Lower lobe of right lung (tissue), 2 donors: ENCODE measurements at regions not wholly inside any gene's neighbourhood (a gene's known extent, or its start where the extent isn't known, plus 50 kb on each side); places are given as distances from the start of the nearest gene placed in this dataset.
"Not testable (repeated sequence)": the region's sequence is repeated elsewhere in the genome, so short reads cannot be mapped to it uniquely, and the experiment has no call there.

Experiments used
- ATAC-seq, 2 donors: fragments of 200-7000 bp; cut with Tn5 transposase; one replicate each; pipeline ENCODE4 v1.9.1; 2020 to 2022; ENCODE audit warnings: mild to moderate bottlenecking in 2 of 2, moderate library complexity in 2 of 2
- DNase-seq: peaks from one replicate; pipeline ENCODE4 v3.0.0-alpha.2; 2020
- H3K27ac ChIP-seq: fragments of 200-600 bp; one replicate; pipeline ENCODE4 v1.8.0; 2022
- H3K27me3 ChIP-seq: fragments of 200-600 bp; one replicate; pipeline ENCODE4 v1.8.0; 2022; ENCODE audit warnings: low read depth
- H3K36me3 ChIP-seq: fragments of 200-600 bp; one replicate; pipeline ENCODE4 v1.8.0; 2022; ENCODE audit warnings: mild to moderate bottlenecking
- H3K4me1 ChIP-seq: fragments of 200-600 bp; one replicate; pipeline ENCODE4 v1.8.0; 2022
- H3K4me3 ChIP-seq: fragments of 200-600 bp; one replicate; pipeline ENCODE4 v1.8.0; 2022; ENCODE audit warnings: mild to moderate bottlenecking
- H3K9me3 ChIP-seq: fragments of 200-600 bp; one replicate; pipeline ENCODE4 v1.8.0; 2022
- intact Hi-C: fragments of 100-400 bp; cut with DNase I; formaldehyde crosslinking; loops from one replicate; pipeline ENCODE4 v1.11.0; 2022
- TF ChIP-seq, protein P1 (sequence below): fragments of 200-600 bp; IDR thresholded peaks from one replicate; pipeline ENCODE4 v1.8.0; 2022; ENCODE audit warnings: antibody characterized with exemption, mild to moderate bottlenecking
- donor health status: DM: no; HTN: yes; CAD: no; lungs with severe emphysema.

DNA sequence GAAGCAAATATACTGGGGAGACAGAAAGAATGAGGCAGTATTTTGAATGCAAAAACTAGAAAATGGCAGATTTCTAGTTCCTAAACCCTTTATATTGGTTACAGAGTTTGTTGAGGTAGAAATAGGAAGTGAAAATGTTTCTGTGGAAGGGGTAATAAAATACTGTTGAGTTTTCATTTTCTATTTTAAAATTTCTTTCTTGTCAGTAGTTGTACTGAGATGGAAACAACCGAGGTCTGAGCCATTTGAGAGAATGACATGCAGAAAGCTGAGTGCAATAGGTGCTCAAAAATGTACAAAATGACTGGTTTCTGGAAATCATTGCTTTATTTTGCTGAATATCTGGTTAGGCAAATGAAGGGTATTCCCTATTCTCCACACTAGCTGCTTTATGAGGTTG, 361.4 kb downstream of the CHL1 start:
- TF ChIP-seq, protein P1, sequence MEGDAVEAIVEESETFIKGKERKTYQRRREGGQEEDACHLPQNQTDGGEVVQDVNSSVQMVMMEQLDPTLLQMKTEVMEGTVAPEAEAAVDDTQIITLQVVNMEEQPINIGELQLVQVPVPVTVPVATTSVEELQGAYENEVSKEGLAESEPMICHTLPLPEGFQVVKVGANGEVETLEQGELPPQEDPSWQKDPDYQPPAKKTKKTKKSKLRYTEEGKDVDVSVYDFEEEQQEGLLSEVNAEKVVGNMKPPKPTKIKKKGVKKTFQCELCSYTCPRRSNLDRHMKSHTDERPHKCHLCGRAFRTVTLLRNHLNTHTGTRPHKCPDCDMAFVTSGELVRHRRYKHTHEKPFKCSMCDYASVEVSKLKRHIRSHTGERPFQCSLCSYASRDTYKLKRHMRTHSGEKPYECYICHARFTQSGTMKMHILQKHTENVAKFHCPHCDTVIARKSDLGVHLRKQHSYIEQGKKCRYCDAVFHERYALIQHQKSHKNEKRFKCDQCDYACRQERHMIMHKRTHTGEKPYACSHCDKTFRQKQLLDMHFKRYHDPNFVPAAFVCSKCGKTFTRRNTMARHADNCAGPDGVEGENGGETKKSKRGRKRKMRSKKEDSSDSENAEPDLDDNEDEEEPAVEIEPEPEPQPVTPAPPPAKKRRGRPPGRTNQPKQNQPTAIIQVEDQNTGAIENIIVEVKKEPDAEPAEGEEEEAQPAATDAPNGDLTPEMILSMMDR: no peak
- no peaks in the 10 kb centered on the region for H3K9me3 ChIP-seq
- ATAC-seq: no peak

DNA sequence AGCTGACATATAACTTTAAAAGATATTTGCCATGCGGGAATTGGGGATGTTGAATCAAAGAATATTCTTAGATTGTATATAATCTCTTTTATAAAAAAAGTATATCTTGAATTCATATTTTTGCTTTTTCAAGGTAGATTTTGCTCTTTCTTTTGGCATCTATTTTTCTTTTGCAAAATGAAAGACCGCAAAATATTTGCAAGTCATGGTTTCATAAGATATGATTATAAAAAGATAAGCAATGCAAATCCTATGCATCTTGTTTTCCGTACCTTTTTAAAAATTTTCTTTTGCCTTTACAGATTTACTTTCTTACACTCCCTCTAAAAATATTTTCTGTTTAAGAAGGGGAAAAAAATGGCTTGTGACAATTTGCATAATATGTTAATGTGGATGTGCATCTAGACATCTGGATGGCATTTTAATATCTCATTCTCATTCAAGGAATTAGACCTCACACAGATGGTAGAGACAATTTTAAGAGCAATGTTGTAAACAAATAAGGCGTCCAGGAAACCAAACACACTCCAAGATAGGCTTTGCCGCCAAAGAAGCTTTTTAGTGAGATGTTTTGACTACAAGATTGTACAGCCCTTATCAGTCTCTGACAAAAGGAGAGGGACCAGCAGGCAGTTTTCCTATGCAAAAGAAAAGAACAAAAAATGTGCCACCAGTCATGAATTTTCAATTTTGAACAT, 371.1 kb downstream of the CHL1 start:
- Histone ChIP-seq H3K9me3 (no peaks in the 10 kb centered on the region), H3K27me3 (no peaks in the 10 kb centered on the region), H3K36me3 (no peaks in the 10 kb centered on the region), H3K27ac (no peak overlapping the region), H3K4me3 (no peak overlapping the region), H3K4me1 (no peaks in the 10 kb centered on the region)
- TF ChIP-seq, protein P1: no peak
- DNase-seq: no peak
- no peak for ATAC-seq
- intact Hi-C loops: no loop called here

More for the DNA sequence above, 361.4 kb downstream of the CHL1 start:
- Histone ChIP-seq H3K27ac (no peak overlapping the region), H3K4me1 (no peaks in the 10 kb centered on the region), H3K4me3 (no peak overlapping the region), H3K27me3 (no peaks in the 10 kb centered on the region), H3K36me3 (no peaks in the 10 kb centered on the region)
- intact Hi-C loops: no loop called here
- no peak for DNase-seq

DNA sequence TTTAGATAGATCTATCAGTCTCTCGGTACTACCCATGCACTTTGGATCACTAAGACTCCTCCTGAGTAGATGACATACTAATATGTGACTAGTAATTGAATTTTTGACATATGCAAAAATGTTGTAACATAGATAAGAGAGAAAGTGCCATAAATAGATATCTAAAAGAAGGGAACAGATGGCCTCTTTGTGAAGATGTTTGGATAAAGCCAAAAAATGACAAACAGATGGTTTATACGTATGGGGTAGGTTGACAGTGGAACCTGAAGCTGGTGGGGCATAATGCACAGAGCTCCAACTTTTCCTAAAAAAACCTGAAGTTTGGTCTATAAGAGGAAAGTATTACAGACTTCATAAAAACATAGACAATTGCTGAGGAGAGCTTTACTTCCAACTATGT, 383.0 kb downstream of the CHL1 start:
- H3K36me3 ChIP-seq: not testable (repeated sequence)

DNA sequence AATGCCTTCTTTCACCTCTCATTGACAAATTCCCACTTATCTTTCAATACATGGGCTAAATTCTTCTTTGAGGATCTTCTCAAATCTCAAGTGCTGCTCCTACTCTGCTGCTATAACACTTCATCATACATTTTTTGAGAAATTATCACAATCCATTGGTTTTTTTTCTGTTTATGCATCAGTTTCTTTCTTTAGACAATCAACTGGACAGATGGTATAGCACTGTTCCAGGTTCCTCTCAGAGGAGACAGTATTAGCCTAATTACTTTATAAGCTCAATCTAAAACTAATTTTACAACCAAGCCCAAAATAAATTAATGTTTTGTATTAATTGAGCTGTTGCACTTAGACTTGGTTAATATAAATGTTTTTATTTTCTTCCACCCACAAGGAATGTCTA, 392.5 kb downstream of the CHL1 start:
- H3K9me3 ChIP-seq, H3K4me1 ChIP-seq, ATAC-seq, intact Hi-C loops, H3K27ac ChIP-seq, H3K27me3 ChIP-seq, DNase-seq, H3K36me3 ChIP-seq, H3K4me3 ChIP-seq: not testable (repeated sequence)

More for the DNA sequence above, 383.0 kb downstream of the CHL1 start:
- intact Hi-C loops, H3K9me3 ChIP-seq, H3K4me1 ChIP-seq, H3K4me3 ChIP-seq, H3K27ac ChIP-seq, H3K27me3 ChIP-seq, ATAC-seq, DNase-seq: not testable (repeated sequence)

DNA sequence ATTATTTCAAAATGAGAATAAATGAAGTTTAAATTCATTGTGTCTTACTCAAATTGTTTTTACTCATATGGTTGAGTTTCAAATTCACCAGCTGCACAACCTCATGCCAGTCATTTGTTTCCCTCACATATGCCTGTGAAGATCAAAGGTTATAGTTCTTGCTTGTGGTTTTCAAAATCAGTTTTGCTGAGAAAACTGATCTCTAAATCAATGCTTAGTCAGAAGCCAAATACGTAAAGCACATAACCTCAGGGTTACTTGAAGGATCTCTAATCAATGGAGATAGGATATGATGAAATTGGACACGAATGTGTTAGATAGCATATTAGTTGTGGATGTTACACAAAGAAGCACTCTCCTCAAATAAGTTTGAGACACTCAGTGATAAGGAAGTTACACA, 400.7 kb downstream of the CHL1 start:
- H3K36me3 ChIP-seq, intact Hi-C loops, H3K27me3 ChIP-seq, H3K4me1 ChIP-seq, H3K27ac ChIP-seq, DNase-seq, ATAC-seq, H3K4me3 ChIP-seq, H3K9me3 ChIP-seq: not testable (repeated sequence)

DNA sequence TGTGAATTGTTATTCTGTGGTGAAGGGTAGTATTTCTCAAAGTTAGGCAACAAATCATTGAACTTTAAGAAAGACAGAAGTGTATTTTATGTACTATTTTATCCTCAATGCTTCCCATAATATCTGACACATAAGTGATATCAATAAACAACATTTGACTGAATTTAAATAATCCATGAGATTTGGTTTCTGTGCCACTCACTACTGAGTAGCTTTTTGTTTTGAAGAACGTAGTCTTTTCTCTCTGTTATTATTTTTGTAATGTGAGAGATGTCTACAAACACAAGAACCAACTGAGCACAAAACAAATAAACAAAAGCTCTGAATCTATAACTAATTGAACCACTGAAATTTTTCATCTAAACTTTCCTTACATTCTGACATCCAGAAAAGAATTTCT, 401.2 kb downstream of the CHL1 start:
- H3K36me3 ChIP-seq, H3K27ac ChIP-seq, ATAC-seq, DNase-seq, H3K27me3 ChIP-seq, intact Hi-C loops, H3K4me1 ChIP-seq, H3K9me3 ChIP-seq, H3K4me3 ChIP-seq: not testable (repeated sequence)

DNA sequence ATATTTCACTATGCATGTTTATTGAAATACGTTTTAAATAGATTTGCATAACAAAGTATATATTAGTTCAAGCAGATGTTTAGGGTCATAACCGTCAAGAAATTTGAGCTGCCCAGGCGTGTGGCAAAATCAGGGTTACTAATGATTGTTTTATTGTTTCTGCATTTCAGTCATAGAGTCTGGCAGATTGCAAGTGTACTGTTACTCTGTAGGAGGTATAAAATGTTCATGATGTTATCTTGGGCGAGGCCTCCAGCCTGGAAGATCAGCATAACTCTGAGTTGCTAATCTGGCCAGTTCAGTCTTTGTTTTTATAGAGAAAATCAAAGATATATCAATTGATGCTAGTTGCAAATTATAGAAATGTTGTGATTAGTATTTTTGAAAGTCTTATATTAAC, 410.9 kb downstream of the CHL1 start:
- H3K27ac ChIP-seq, intact Hi-C loops, ATAC-seq, H3K9me3 ChIP-seq, H3K27me3 ChIP-seq, H3K4me1 ChIP-seq, H3K4me3 ChIP-seq, H3K36me3 ChIP-seq, DNase-seq: not testable (repeated sequence)

DNA sequence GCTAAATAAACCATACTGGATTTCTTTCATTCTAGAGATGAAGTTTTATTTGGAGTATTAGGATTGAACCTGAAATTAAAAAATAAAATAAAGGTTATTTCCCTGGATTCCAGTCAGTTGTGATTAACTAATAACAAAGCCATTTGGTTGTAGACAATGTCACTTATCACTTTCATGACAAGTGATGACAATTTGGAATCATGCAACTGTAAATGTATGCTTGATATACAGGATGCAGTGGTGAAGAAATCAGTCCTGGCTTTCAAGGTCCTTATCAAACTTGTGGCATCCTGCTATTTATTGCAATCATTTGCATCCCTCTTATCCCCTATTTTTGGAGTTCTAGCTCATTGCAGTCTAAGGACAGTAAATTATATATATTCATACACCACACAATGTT, 425.2 kb downstream of the CHL1 start:
- no peak overlapping the region for H3K4me3 ChIP-seq
- intact Hi-C loops: no loop called here
- no peaks in the 10 kb centered on the region for H3K9me3 ChIP-seq
- no peaks in the 10 kb centered on the region for H3K36me3 ChIP-seq
- no peak for DNase-seq
- no peak overlapping the region for H3K27ac ChIP-seq
- no peak for ATAC-seq
- H3K4me1 ChIP-seq: no peaks in the 10 kb centered on the region
- TF ChIP-seq, protein P1: no peak
- H3K27me3 ChIP-seq: no peaks in the 10 kb centered on the region
